ENCODE measurements at regions not wholly inside any gene's neighbourhood (a gene's known extent, or its start where the extent isn't known, plus 50 kb on each side); places are given as distances from the start of the nearest gene placed in this dataset.

GRCh38 chr3:175914785-175915184 lies 1055.7 kb downstream of the NAALADL2 start:
- no peak for TF ChIP-seq CTCF (IDR thresholded peaks at IDR 0.05)
- no peak for TF ChIP-seq TEAD4 (CRISPR knock-in tag; IDR thresholded peaks at IDR 0.05)
- no peak for TF ChIP-seq ZNF121 (CRISPR knock-in tag; IDR thresholded peaks at IDR 0.05)
- TF ChIP-seq, protein P1, sequence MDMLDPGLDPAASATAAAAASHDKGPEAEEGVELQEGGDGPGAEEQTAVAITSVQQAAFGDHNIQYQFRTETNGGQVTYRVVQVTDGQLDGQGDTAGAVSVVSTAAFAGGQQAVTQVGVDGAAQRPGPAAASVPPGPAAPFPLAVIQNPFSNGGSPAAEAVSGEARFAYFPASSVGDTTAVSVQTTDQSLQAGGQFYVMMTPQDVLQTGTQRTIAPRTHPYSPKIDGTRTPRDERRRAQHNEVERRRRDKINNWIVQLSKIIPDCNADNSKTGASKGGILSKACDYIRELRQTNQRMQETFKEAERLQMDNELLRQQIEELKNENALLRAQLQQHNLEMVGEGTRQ (CRISPR knock-in tag; IDR thresholded peaks at IDR 0.05): no peak
- TF ChIP-seq ATF3 (CRISPR knock-in tag; conservative IDR thresholded peaks at IDR 0.05): no peak
- no peak for TF ChIP-seq ARID4B (CRISPR knock-in tag; IDR thresholded peaks at IDR 0.05; ENCODE audit: borderline replicate concordance)
- no peak for TF ChIP-seq ATF2 (CRISPR knock-in tag; IDR thresholded peaks at IDR 0.05; ENCODE audit: borderline replicate concordance, low read depth)
- TF ChIP-seq SP1 (CRISPR knock-in tag; conservative IDR thresholded peaks at IDR 0.05): no peak
- no peak for TF ChIP-seq TCF7 (CRISPR knock-in tag; IDR thresholded peaks at IDR 0.05; ENCODE audit: low read depth)
- TF ChIP-seq EMX1 (CRISPR knock-in tag; IDR thresholded peaks at IDR 0.05): no peak
- no peak for TF ChIP-seq ZNF671 (CRISPR knock-in tag; IDR thresholded peaks at IDR 0.05)
- no peak for TF ChIP-seq ETV6 (CRISPR knock-in tag; IDR thresholded peaks at IDR 0.05)
- TF ChIP-seq, protein P2, sequence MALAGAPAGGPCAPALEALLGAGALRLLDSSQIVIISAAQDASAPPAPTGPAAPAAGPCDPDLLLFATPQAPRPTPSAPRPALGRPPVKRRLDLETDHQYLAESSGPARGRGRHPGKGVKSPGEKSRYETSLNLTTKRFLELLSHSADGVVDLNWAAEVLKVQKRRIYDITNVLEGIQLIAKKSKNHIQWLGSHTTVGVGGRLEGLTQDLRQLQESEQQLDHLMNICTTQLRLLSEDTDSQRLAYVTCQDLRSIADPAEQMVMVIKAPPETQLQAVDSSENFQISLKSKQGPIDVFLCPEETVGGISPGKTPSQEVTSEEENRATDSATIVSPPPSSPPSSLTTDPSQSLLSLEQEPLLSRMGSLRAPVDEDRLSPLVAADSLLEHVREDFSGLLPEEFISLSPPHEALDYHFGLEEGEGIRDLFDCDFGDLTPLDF (CRISPR knock-in tag; IDR thresholded peaks at IDR 0.05): no peak
- TF ChIP-seq JUN (CRISPR knock-in tag; IDR thresholded peaks at IDR 0.05): no peak

All from WTC11 (cell line).